HL-60 (cell line): ENCODE measurements at regions not wholly inside any gene's neighbourhood (a gene's known extent, or its start where the extent isn't known, plus 50 kb on each side); places are given as distances from the start of the nearest gene placed in this dataset.

Experiments used
- GABPA ChIP-seq: IDR thresholded peaks from 2 replicates; pipeline ENCODE4 v1.6.1; 2012; ENCODE audit warnings: low read depth
- POLR2AphosphoS5 ChIP-seq: IDR thresholded peaks from 2 replicates; pipeline ENCODE4 v1.6.1; 2012; ENCODE audit warnings: low read depth
- TF ChIP-seq, protein P1 (sequence below): IDR thresholded peaks from one replicate; pipeline ENCODE4 v1.5.1; 2011; ENCODE audit warnings: low read length, control low read depth, inconsistent platforms; ENCODE audit not compliant: insufficient read depth

- TF ChIP-seq POLR2AphosphoS5 (no peak), GABPA (no peak)
- TF ChIP-seq, protein P1, sequence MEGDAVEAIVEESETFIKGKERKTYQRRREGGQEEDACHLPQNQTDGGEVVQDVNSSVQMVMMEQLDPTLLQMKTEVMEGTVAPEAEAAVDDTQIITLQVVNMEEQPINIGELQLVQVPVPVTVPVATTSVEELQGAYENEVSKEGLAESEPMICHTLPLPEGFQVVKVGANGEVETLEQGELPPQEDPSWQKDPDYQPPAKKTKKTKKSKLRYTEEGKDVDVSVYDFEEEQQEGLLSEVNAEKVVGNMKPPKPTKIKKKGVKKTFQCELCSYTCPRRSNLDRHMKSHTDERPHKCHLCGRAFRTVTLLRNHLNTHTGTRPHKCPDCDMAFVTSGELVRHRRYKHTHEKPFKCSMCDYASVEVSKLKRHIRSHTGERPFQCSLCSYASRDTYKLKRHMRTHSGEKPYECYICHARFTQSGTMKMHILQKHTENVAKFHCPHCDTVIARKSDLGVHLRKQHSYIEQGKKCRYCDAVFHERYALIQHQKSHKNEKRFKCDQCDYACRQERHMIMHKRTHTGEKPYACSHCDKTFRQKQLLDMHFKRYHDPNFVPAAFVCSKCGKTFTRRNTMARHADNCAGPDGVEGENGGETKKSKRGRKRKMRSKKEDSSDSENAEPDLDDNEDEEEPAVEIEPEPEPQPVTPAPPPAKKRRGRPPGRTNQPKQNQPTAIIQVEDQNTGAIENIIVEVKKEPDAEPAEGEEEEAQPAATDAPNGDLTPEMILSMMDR: no peak
Observed at GRCh38 chr13:79966493-79966895, 374.4 kb downstream of the SPRY2 start.
